ENCODE measurements at regions not wholly inside any gene's neighbourhood (a gene's known extent, or its start where the extent isn't known, plus 50 kb on each side); places are given as distances from the start of the nearest gene placed in this dataset.

GRCh38 chr20:57941604-57942381 is 232.0 kb upstream of the PMEPA1 start:
- TF ChIP-seq CTCF (IDR thresholded peaks at IDR 0.05; ENCODE audit: insufficient read depth, low read length) (no peak), POLR2AphosphoS5 (IDR thresholded peaks at IDR 0.05; ENCODE audit: low read depth) (no peak), REST (IDR thresholded peaks at IDR 0.05; ENCODE audit: insufficient replicate concordance, low read depth) (no peak)
